RWPE2 (cell line): ENCODE measurements at regions not wholly inside any gene's neighbourhood (a gene's known extent, or its start where the extent isn't known, plus 50 kb on each side); places are given as distances from the start of the nearest gene placed in this dataset.

Experiments
- ATAC-seq: fragments of 200-7000 bp; cut with Tn5 transposase; 3 replicates; pipeline ENCODE4 v1.9.1; 2021; ENCODE audit warnings: low read depth
- DNase-seq: peaks from one replicate; pipeline ENCODE4 v3.0.0-alpha.2; 2020; ENCODE audit warnings: low spot score
- H3K27ac ChIP-seq: fragments of 450-650 bp; 2 replicates; pipeline ENCODE4 v1.5.1; 2017; ENCODE audit warnings: mild to moderate bottlenecking; ENCODE audit not compliant: poor library complexity, severe bottlenecking
- H3K27me3 ChIP-seq: fragments of 250-450 bp; sonication (Bioruptor Pico); 2 replicates; pipeline ENCODE4 v1.5.1; 2021; ENCODE audit warnings: mild to moderate bottlenecking, moderate library complexity; ENCODE audit not compliant: insufficient read depth, poor library complexity, severe bottlenecking
- H3K36me3 ChIP-seq: fragments of 250-450 bp; sonication (Bioruptor Pico); 2 replicates; pipeline ENCODE4 v1.5.1; 2020; ENCODE audit warnings: low read depth, mild to moderate bottlenecking, moderate library complexity
- H3K4me1 ChIP-seq: fragments of 250-450 bp; sonication (Bioruptor Pico); 2 replicates; pipeline ENCODE4 v1.5.1; 2021; ENCODE audit warnings: mild to moderate bottlenecking, moderate library complexity; ENCODE audit not compliant: insufficient read depth, poor library complexity, severe bottlenecking
- H3K4me3 ChIP-seq: fragments of 250-450 bp; sonication (Bioruptor Pico); 2 replicates; pipeline ENCODE4 v1.5.1; 2021; ENCODE audit warnings: mild to moderate bottlenecking, moderate library complexity; ENCODE audit not compliant: severe bottlenecking
- H3K9me3 ChIP-seq: fragments of 250-450 bp; sonication (Bioruptor Pico); 2 replicates; pipeline ENCODE4 v1.5.1; 2021; ENCODE audit warnings: mild to moderate bottlenecking, moderate library complexity; ENCODE audit not compliant: severe bottlenecking
- CTCF ChIP-seq: fragments of 450-650 bp; IDR thresholded peaks from one replicate; pipeline ENCODE4 v1.5.1; 2017; ENCODE audit warnings: mild to moderate bottlenecking, moderate library complexity; ENCODE audit not compliant: poor library complexity, severe bottlenecking

DNA sequence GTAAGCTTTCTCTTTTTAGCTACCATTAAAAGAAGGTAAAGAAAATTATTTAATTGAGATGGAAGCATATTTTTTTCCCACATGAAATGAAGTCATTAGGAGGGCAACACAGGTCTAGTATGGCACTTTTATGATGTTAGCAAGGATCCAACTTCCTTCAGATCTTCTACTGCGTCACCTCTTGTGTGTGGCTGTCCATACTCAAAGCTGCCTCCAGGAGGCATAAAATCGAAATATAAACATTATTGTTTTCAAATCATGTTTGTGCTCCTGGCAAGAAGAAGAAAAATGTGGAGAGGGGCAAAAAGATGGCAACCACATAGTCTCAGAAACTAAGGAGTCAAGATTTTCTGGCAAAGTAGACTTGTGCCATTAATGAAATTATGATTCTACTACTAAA, 791.7 kb upstream of the EPHA6 start:
- Histone ChIP-seq H3K4me3 (no peak overlapping the region), H3K27me3 (no peaks in the 10 kb centered on the region), H3K27ac (no peak overlapping the region), H3K4me1 (peaks cover 6% of the 10 kb centered on the region), H3K9me3 (no peaks in the 10 kb centered on the region), H3K36me3 (no peaks in the 10 kb centered on the region)
- ATAC-seq (no peak), DNase-seq (no peak)
- no peak for TF ChIP-seq CTCF

- no peak for DNase-seq
- H3K4me1 ChIP-seq, result peaks cover 9% of the 10 kb centered on the region
- ATAC-seq, result no peak
- H3K4me3 ChIP-seq, result no peak overlapping the region
- TF ChIP-seq CTCF, result no peak
- no peak overlapping the region for H3K27ac ChIP-seq
- no peaks in the 10 kb centered on the region for H3K27me3 ChIP-seq
- H3K36me3 ChIP-seq, result no peaks in the 10 kb centered on the region
- no peaks in the 10 kb centered on the region for H3K9me3 ChIP-seq
These were observed 786.7 kb upstream of the EPHA6 start for GRCh38 chr3:96027718-96028117.

DNA sequence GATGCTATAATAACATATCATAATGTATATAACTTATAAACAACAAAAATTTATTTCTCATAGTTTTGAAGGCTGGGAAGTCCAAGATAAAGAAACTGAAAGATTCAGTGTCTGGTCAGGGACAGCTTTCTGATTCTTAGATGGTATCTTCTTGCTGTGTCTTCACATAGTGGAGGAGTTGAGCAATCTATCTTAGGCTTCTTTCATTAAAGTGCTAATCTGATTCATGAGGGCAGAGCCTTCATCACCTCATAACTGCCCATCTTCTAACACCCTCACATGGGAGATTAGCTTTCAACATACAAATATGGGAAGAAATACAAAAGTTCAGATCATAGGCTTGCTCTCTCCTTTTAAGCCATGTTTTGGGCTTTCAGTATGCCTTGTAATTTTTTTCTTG, 774.8 kb upstream of the EPHA6 start:
- Histone ChIP-seq H3K27ac (no peak overlapping the region), H3K4me1 (no peaks in the 10 kb centered on the region), H3K27me3 (no peaks in the 10 kb centered on the region), H3K36me3 (no peaks in the 10 kb centered on the region), H3K9me3 (no peaks in the 10 kb centered on the region), H3K4me3 (no peak overlapping the region)
- no peak for TF ChIP-seq CTCF
- DNase-seq (no peak), ATAC-seq (no peak)

GRCh38 chr3:96059301-96059700, 755.1 kb upstream of the EPHA6 start:
- DNase-seq, result no peak
- Histone ChIP-seq H3K27me3 (no peaks in the 10 kb centered on the region), H3K36me3 (no peaks in the 10 kb centered on the region), H3K9me3 (no peaks in the 10 kb centered on the region), H3K4me1 (no peaks in the 10 kb centered on the region), H3K4me3 (no peak overlapping the region), H3K27ac (no peak overlapping the region)
- peak; percentile 17; the same call in 1 of the 3 replicates for ATAC-seq
- TF ChIP-seq CTCF, result no peak

GRCh38 chr3:96069065-96069464, 745.3 kb upstream of the EPHA6 start:
- no peaks in the 10 kb centered on the region for H3K36me3 ChIP-seq
- no peak overlapping the region for H3K27ac ChIP-seq
- no peak for TF ChIP-seq CTCF
- no peaks in the 10 kb centered on the region for H3K4me1 ChIP-seq
- ATAC-seq (no peak), DNase-seq (no peak)
- no peaks in the 10 kb centered on the region for H3K27me3 ChIP-seq
- H3K4me3 ChIP-seq, result no peak overlapping the region
- no peaks in the 10 kb centered on the region for H3K9me3 ChIP-seq
